ENCODE measurements at regions not wholly inside any gene's neighbourhood (a gene's known extent, or its start where the extent isn't known, plus 50 kb on each side); places are given as distances from the start of the nearest gene placed in this dataset.
"Not testable (repeated sequence)": the region's sequence is repeated elsewhere in the genome, so short reads cannot be mapped to it uniquely, and the experiment has no call there.

DNA sequence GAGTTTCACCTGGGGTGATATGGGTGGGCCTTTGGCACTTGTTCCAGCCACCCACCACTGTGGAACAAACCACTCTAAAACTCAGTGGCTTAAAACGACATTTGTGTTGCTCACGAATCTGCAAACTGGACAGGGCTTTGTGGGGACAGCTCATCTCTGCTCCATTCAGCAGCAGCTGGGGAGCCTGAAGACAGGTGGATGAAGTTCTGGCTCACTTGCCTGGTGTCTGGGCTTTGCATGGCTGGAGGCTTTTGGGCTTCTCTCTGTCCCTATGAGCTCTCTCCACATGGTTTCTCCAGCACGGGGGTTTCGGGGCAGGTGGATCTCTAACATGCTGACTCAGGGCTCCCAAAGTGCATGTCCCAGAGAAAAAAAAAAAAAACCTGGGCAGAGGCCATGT lies 93.0 kb upstream of the GLI2 start:
- no peak for DNase-seq

- no peak for DNase-seq
Observed at GRCh38 chr2:120646994-120647393, 88.7 kb upstream of the GLI2 start.

DNA sequence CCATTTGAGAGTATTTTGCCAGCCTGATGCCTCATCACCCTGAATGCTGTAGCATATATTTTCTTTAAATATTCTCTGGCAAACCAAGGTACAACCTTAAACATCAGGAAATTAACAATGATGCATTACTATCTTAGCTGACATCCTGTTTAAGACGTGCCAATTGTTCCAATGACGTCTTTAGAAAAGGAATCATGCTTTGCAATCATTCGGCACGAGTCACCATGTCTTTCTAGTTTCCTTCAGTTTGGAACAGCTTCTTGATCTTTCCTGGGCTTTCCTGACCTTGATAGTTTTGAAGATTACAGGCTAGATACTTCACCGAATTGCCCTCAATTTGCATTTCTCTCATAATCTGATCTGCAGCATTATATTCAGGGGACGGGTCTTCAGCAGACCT lies 88.2 kb upstream of the GLI2 start:
- no peak for DNase-seq

GRCh38 chr2:120649381-120649780 lies 86.3 kb upstream of the GLI2 start:
- not testable (repeated sequence) for DNase-seq

- DNase-seq: no peak
Observed at GRCh38 chr2:120650022-120650644, 85.5 kb upstream of the GLI2 start.

DNA sequence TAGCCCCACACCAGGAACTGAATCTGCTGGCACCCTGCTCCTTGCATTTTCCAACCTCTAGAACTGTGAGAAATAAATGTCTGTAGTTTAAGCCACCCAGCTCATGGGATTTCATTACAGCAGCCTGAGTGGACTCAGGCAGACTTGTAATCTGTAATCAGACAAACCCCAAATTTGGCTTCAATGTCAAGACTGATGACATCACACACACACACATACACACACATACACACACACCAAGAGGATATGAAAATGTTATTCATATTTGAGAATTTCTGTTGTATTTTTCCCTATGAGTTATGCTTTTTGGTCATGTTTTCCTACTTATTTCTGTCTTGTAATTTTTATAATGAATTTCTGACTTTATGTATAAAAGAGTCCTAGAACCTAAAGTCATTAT lies 83.8 kb upstream of the GLI2 start:
- no peak for DNase-seq

GRCh38 chr2:120653046-120653445 lies 82.6 kb upstream of the GLI2 start:
- DNase-seq: no peak

DNA sequence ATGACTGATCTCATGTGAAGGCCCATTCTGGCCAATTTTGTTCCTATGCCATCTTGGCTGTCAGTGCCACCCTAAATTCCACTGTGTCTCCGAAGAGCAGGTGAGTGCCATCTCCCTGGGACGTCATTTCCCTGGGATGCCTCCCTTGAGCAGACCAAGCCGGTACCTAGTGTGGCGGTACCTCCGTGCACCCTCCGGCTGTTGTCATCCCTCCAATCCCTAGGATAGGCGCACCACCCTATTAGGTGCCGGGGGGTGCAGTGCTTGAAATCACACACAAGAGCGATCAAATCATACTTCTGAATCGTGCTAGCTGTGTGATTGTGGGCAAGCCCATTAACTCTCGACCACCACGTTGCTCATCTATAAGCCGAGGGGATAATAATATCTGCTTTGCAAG lies 81.8 kb upstream of the GLI2 start:
- no peak for DNase-seq

DNA sequence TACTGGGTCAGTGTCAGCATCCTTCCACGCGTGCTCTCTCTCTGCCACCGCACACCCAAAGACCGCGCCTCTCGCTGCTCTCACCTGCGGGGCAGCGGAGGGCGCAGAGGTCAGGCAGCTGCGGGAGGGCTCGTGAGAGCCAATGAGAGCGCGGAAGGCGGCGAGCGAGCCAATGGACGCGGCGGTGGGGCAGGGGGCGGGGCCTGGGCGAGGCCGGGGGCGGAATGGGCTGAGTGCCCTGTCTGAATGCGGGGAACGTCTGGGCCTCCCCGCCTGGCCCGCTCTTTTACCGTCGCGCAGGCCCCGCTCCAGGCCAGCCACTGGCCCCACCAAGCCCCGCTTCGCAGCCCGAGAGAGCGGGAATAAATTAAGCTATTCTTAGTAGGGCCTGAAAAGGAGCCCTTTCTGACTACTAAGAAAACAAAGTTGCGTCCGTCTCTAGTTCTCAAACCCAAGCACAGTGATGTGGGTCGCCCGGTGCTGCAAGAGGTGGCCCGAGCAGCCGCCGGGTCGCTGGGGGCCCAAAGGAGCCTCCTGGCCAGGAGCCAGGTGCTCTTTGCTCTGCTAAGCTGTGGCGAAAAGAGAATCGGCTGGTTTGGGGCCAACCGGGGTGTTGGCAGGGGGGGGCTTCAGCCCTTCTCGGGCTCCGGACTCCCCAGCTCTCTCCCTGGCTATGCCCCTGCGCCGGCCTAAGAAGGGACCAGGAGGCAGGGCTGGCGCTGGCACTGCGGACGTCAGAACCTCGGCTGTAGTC lies 81.1 kb upstream of the GLI2 start:
- DNase-seq: no peak

DNA sequence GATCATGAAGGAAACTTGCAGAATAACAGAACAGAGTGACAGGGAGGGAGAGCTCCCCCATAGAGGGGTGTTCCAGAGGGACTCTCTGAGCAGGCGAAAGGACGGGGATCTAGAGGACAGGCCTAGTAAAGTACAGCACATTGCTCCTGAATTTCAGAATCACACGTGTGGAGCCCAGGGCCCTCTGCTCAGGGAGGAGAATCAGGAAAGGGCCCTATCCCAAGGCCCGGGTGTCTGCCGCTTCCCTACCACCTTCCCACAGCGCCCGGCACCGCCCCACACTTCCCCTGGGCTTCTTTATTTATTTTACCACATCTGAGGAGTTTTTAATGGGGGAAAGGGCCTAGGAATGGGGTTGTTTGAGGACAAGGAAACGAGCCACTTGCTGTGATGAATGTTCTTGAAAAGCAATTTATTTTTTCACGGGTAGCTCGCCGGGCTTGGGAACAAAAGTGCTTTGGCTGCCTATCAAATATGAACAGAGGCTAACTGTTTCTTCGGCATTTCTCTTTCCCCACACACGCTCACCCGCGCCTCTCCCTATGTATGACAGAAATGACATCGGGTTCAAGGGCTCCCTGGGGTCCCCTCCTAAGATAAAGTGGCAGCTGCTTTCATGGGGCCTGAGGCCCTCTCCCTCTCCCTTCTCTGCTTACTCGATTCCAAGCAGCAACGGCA lies 79.3 kb upstream of the GLI2 start:
- no peak for DNase-seq

DNA sequence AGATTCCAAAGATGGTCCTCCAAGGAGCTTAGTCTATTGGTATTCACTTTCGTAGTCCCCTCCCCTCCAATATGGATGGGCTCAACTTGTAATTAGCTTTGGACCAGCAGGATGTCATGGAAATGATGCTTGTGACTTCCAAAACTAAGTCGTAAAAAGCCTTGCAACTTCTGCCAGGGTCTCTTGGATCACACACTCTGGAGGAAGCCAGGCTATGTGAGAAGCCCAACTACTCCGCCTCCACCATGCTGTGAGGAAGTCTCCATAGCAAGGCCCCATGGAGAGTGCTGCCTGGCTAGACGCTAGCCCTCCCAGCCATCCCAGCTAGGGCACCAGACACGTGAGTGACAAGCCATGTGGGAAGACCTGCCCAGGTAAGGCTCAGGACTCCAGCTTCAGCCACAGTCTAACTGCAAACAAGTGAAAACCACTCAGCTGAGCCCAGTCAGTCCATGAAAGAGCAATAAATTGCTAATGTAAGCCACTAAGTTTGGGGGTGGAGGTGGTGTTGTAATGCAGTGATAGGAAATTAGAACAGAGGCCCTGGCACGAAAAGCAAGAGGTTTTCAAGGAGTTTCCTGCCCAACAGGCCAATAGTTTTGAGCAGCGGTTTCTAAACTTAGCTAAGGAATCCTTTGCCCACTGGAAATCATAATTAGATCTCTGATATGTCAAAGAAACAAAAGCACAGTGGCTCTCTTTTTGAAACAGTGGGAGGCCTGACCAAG lies 77.5 kb upstream of the GLI2 start:
- DNase-seq: no peak

GRCh38 chr2:120658770-120659158 lies 76.9 kb upstream of the GLI2 start:
- DNase-seq: no peak

- DNase-seq: no peak
Observed at GRCh38 chr2:120659275-120659977, 76.2 kb upstream of the GLI2 start.

- no peak for DNase-seq
Observed at GRCh38 chr2:120660056-120660694, 75.5 kb upstream of the GLI2 start.

- DNase-seq: no peak
Observed at GRCh38 chr2:120660771-120661459, 74.8 kb upstream of the GLI2 start.

GRCh38 chr2:120661551-120661950 lies 74.1 kb upstream of the GLI2 start:
- no peak for DNase-seq

- no peak for DNase-seq
Observed at GRCh38 chr2:120662046-120662445, 73.6 kb upstream of the GLI2 start.

DNA sequence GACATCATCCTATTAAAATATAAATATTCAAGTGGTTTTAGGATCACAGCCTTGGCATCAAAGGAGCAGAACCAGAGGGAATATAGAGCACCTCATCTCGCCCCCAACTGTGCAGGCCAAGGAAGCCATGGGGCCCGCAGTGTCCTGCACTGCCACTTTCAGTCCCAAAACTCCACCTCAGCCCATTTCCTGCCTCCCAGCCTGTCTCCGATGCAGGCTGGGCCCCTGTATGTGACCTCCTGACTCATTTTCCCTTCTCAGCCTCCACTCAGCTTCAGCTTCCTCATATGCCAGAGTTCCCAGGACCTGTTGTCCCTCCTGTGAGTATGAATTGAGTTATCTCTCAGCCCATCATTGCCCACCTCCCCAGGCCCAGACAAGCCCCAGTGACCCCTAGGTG lies 72.9 kb upstream of the GLI2 start:
- no peak for DNase-seq

DNA sequence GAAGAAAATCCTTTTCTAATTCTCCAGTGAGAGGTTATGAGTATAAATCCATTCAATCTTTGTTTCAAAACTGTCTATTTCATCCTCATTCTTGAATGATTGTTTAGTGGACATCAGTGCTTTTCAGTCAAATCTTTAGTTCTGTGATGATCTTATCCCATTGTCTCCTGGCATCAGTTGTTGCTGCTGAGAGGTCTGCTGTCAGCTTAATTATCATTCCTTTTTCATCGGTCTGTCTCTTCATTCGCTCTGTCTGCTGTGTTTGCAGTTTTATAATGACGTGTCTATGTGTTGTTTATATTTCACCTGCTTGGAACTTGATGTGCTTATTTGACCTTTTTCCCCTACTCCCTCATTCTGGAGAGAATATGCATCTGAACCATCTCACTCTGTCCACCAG lies 69.2 kb upstream of the GLI2 start:
- no peak for DNase-seq

DNA sequence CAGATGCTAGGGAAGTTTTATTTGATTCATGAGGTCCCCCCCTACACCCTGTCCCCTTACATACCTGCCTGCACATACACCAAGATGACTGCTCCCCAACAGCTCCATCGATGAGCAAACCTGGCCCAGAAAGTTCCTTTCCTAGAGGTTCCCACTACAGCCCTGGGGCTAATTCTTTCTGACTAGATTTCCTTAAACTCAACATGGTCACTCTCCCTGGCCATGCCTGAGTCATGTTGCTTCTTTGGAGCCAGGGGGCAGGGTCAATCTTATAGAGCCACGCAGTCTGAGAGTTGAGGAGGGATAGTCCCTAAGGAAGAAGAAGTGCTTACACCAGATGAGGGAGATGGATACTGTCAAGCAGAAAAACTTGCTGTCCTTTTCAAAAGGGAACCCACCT lies 67.7 kb upstream of the GLI2 start:
- no peak for DNase-seq

- DNase-seq: no peak
Observed at GRCh38 chr2:120669121-120669952, 66.3 kb upstream of the GLI2 start.
